GM18502 (cell line): ENCODE measurements at regions not wholly inside any gene's neighbourhood (a gene's known extent, or its start where the extent isn't known, plus 50 kb on each side); places are given as distances from the start of the nearest gene placed in this dataset.

ENCODE experiments used
- ATAC-seq: cut with Tn5 transposase; IDR thresholded peaks from one replicate; pipeline ENCODE4 v1.9.1; 2021; ENCODE audit warnings: mild to moderate bottlenecking; ENCODE audit not compliant: unreplicated experiment, poor library complexity

- ATAC-seq = no peak
These were observed 137.2 kb upstream of the PGRMC2 start for GRCh38 chr4:128424527-128425497.

GRCh38 chr4:128422296-128422695, 134.7 kb upstream of the PGRMC2 start:
- ATAC-seq = peak; percentile 71

GRCh38 chr4:128416921-128417320, 129.3 kb upstream of the PGRMC2 start:
- no peak for ATAC-seq

- ATAC-seq = no peak
These were observed 122.4 kb upstream of the PGRMC2 start for GRCh38 chr4:128410037-128410436.

- ATAC-seq = no peak
These were observed 116.0 kb upstream of the PGRMC2 start for GRCh38 chr4:128403586-128403985.

GRCh38 chr4:128394778-128395177, 107.2 kb upstream of the PGRMC2 start:
- ATAC-seq = no peak

- peak; percentile 76 for ATAC-seq
These were observed 105.6 kb upstream of the PGRMC2 start for GRCh38 chr4:128393101-128393704.

- no peak for ATAC-seq
These were observed 102.9 kb upstream of the PGRMC2 start for GRCh38 chr4:128390475-128390996.

- no peak for ATAC-seq
These were observed 101.2 kb upstream of the PGRMC2 start for GRCh38 chr4:128388796-128389195.

- ATAC-seq = no peak
These were observed 100.7 kb upstream of the PGRMC2 start for GRCh38 chr4:128388352-128388630.

GRCh38 chr4:128387600-128388351, 100.2 kb upstream of the PGRMC2 start:
- no peak for ATAC-seq

- no peak for ATAC-seq
These were observed 99.4 kb upstream of the PGRMC2 start for GRCh38 chr4:128386761-128387599.

- ATAC-seq = peak; percentile 54
These were observed 98.2 kb upstream of the PGRMC2 start for GRCh38 chr4:128385683-128386304.

GRCh38 chr4:128384765-128385598, 97.4 kb upstream of the PGRMC2 start:
- no peak for ATAC-seq

GRCh38 chr4:128384091-128384520, 96.5 kb upstream of the PGRMC2 start:
- ATAC-seq = no peak

- ATAC-seq = no peak
These were observed 94.3 kb upstream of the PGRMC2 start for GRCh38 chr4:128381748-128382559.

- ATAC-seq = no peak
These were observed 92.7 kb upstream of the PGRMC2 start for GRCh38 chr4:128380306-128380705.

GRCh38 chr4:128379860-128380259, 92.2 kb upstream of the PGRMC2 start:
- no peak for ATAC-seq
